Activated CD8-positive, alpha-beta memory T cell treated with anti-CD3 and anti-CD28 coated beads, Interleukin-2, amount 50 U/mL, for 24 hours (primary cell): ENCODE measurements at regions not wholly inside any gene's neighbourhood (a gene's known extent, or its start where the extent isn't known, plus 50 kb on each side); places are given as distances from the start of the nearest gene placed in this dataset.

Source experiments
- DNase-seq: peaks from one replicate; pipeline ENCODE4 v3.0.0-alpha.2; 2020; ENCODE audit errors: extremely low read depth

GRCh38 chr4:138858419-138858818, 157.2 kb upstream of the NOCT start:
- DNase-seq = no peak

GRCh38 chr4:138857416-138857815, 158.2 kb upstream of the NOCT start:
- DNase-seq = no peak

- no peak for DNase-seq
Observed at GRCh38 chr4:138852681-138853080, 162.9 kb upstream of the NOCT start.

- DNase-seq = no peak
Observed at GRCh38 chr4:138851391-138852335, 163.9 kb upstream of the NOCT start.

GRCh38 chr4:138845664-138846063, 169.9 kb upstream of the NOCT start:
- no peak for DNase-seq

GRCh38 chr4:138845054-138845453, 170.5 kb upstream of the NOCT start:
- no peak for DNase-seq

- DNase-seq = no peak
Observed at GRCh38 chr4:138843616-138844015, 172.0 kb upstream of the NOCT start.

- DNase-seq = no peak
Observed at GRCh38 chr4:138841343-138841742, 174.2 kb upstream of the NOCT start.

GRCh38 chr4:138838251-138838650, 177.3 kb upstream of the NOCT start:
- DNase-seq = no peak

- DNase-seq = no peak
Observed at GRCh38 chr4:138835832-138836533, 179.6 kb upstream of the NOCT start.

GRCh38 chr4:138833974-138834373, 181.6 kb upstream of the NOCT start:
- DNase-seq = no peak

GRCh38 chr4:138832563-138832962, 183.0 kb upstream of the NOCT start:
- no peak for DNase-seq

GRCh38 chr4:138831948-138832347, 183.6 kb upstream of the NOCT start:
- no peak for DNase-seq

- DNase-seq = no peak
Observed at GRCh38 chr4:138828926-138829325, 186.7 kb upstream of the NOCT start.

GRCh38 chr4:138826754-138827153, 188.8 kb upstream of the NOCT start:
- DNase-seq = no peak

- no peak for DNase-seq
Observed at GRCh38 chr4:138826322-138826721, 189.3 kb upstream of the NOCT start.

GRCh38 chr4:138821331-138821730, 194.2 kb upstream of the NOCT start:
- no peak for DNase-seq

- no peak for DNase-seq
Observed at GRCh38 chr4:138816875-138817274, 198.7 kb upstream of the NOCT start.

- no peak for DNase-seq
Observed at GRCh38 chr4:138815811-138816210, 199.8 kb upstream of the NOCT start.

- DNase-seq = no peak
Observed at GRCh38 chr4:138805736-138806135, 209.8 kb upstream of the NOCT start.

GRCh38 chr4:138804711-138805110, 210.9 kb upstream of the NOCT start:
- DNase-seq = no peak

- DNase-seq = no peak
Observed at GRCh38 chr4:138803051-138803450, 212.5 kb upstream of the NOCT start.

- no peak for DNase-seq
Observed at GRCh38 chr4:138802499-138802898, 213.1 kb upstream of the NOCT start.
